Mesodermal cell (in vitro differentiated cells): ENCODE measurements at regions not wholly inside any gene's neighbourhood (a gene's known extent, or its start where the extent isn't known, plus 50 kb on each side); places are given as distances from the start of the nearest gene placed in this dataset.
"Not testable (repeated sequence)": the region's sequence is repeated elsewhere in the genome, so short reads cannot be mapped to it uniquely, and the experiment has no call there.

Source experiments
- H3K27ac ChIP-seq: 2 replicates; pipeline ENCODE4 v1.7.0; 2013; ENCODE audit warnings: mild to moderate bottlenecking, low read depth, low read length, moderate library complexity; ENCODE audit not compliant: severe bottlenecking
- H3K36me3 ChIP-seq: 2 replicates; pipeline ENCODE4 v1.7.1; 2013; ENCODE audit warnings: mild to moderate bottlenecking, low read length, moderate library complexity; ENCODE audit not compliant: control insufficient read depth, insufficient read depth
- H3K4me1 ChIP-seq: one replicate; pipeline ENCODE4 v1.7.1; 2013; ENCODE audit warnings: mild to moderate bottlenecking, low read length; ENCODE audit not compliant: insufficient read depth, control insufficient read depth, poor library complexity, severe bottlenecking
- H3K4me3 ChIP-seq: 2 replicates; pipeline ENCODE4 v1.7.0; 2013; ENCODE audit warnings: low read length, control low read depth, mild to moderate bottlenecking; ENCODE audit not compliant: insufficient read depth, poor library complexity, severe bottlenecking; ENCODE audit errors: extremely low read depth
- H3K9me3 ChIP-seq: 2 replicates; pipeline ENCODE4 v1.7.1; 2013; ENCODE audit warnings: mild to moderate bottlenecking, low read length, moderate library complexity; ENCODE audit not compliant: control insufficient read depth
- WGBS, 2 experiments: methylation state at CpG; one replicate each; pipeline ENCODE4 v1.1.5; 2013; ENCODE audit warnings: missing lambda C conversion rate in 2 of 2; ENCODE audit not compliant: insufficient coverage in 2 of 2; 5-methylcytosine and 5-hydroxymethylcytosine counted together

DNA sequence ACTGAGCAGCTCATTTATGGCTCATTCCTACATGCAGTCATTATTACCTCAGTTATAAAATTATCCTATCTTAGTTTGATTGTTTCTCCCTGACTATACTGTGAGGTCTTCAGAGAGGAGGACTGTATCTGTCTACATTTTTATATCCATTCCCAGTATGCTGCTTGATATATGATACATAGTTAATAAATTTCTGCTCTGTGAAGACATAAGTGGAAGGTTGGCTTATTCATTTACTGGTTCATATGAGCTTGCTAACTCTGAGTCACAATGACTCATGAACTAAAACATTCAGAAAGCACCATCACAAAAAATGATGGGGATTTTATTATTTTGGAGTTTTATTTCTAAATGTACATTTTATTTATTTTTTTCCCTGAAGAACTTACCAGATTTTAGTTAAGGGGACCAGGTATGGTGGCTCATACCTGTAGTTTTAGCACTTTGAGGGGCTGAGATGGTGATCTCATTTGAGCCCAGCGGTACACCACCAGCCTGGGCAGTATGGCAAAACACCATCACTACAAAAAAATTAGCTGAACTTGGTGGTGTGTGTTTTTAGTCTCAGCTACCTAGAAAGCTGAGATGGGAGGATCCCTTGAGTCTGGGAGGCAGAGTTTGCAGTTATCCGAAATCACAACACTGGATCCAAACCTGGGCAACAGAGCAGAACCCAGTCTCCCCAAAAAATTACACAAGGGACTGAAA lies 85.1 kb upstream of the HSFY2 start:
- WGBS, 2 experiments, result no CpG with 5 or more reads among the region's 2 CpGs
- not testable (repeated sequence) for H3K9me3 ChIP-seq, H3K4me1 ChIP-seq, H3K36me3 ChIP-seq, H3K27ac ChIP-seq, H3K4me3 ChIP-seq

GRCh38 chrY:18855184-18855583 lies 81.6 kb upstream of the HSFY2 start:
- H3K4me3 ChIP-seq, H3K9me3 ChIP-seq, H3K27ac ChIP-seq, H3K4me1 ChIP-seq, H3K36me3 ChIP-seq: not testable (repeated sequence)
- no CpG with 5 or more reads among the region's 2 CpGs for WGBS, 2 experiments

DNA sequence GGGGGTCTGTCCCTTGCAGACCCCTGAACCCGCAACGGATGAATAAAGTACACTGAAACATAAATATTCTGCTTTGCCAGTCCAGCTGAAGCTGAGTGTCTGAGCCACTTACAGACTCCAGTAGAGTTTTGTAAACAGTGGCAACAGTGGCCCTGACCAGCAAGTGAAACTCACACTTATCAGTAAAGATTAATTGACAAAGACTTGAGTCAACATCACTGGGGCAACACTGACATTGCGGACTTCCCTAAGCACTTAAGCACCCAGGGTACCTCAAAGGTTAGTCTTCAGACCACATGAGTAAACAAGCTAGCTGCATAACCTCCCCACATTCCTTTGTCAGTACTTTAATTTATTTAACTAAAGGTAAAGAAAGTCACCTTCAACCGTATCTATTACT lies 79.8 kb upstream of the HSFY2 start:
- H3K4me1 ChIP-seq, H3K27ac ChIP-seq, H3K4me3 ChIP-seq, H3K9me3 ChIP-seq, H3K36me3 ChIP-seq: not testable (repeated sequence)
- whole genome bisulfite sequencing, 2 experiments, result no CpG with 5 or more reads among the region's 4 CpGs

DNA sequence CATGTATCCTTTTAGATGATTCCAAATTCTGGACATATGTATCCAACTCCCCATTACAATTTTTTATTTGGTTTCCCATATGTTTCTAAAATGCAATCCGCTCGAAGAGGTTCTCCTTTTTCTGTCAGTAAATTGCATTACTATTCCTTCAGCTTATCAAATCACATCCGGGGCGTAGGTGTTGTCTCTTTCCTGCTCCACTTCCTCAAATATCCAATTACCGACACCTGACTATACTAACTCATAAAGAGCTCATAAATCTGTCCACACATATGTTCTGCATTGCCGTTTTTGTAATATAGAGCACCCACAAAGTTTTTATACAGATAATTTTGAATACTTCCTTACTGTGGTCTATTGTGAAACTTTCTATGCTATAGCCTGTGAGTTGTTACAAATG lies 63.1 kb upstream of the HSFY2 start:
- no CpG with 5 or more reads among the region's 6 CpGs for WGBS, 2 experiments
- H3K36me3 ChIP-seq, result not testable (repeated sequence)

More for the DNA sequence above, 63.1 kb upstream of the HSFY2 start:
- H3K9me3 ChIP-seq, H3K4me3 ChIP-seq, H3K27ac ChIP-seq, H3K4me1 ChIP-seq: not testable (repeated sequence)
